ENCODE measurements at regions not wholly inside any gene's neighbourhood (a gene's known extent, or its start where the extent isn't known, plus 50 kb on each side); places are given as distances from the start of the nearest gene placed in this dataset.

DNA sequence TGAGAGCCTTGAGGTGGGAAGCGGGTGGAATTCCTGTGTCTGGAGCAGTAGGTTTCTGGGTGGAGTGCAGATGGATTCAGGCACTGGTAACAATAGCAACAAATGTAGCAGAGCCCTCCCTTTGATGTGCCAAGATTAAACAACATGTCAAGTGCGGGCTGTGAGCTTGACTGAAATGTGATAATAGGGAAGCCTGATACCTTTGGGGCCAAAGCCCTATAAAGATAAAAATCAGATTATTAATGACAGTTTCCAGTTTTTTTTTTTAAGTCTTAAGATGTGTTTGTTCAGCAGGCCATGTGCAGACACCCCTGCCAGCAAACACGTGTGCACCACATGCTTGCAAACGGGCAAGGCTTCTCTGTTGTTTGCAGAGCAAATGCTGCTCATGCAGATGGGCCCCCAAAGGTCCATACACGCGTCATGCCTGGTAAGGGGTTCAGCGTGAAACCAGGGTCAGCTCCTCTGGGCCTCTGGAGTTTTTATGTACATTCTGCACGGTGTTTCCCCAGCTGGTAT lies 193.2 kb downstream of the GADD45G start:
- DNase-seq: no peak

DNA sequence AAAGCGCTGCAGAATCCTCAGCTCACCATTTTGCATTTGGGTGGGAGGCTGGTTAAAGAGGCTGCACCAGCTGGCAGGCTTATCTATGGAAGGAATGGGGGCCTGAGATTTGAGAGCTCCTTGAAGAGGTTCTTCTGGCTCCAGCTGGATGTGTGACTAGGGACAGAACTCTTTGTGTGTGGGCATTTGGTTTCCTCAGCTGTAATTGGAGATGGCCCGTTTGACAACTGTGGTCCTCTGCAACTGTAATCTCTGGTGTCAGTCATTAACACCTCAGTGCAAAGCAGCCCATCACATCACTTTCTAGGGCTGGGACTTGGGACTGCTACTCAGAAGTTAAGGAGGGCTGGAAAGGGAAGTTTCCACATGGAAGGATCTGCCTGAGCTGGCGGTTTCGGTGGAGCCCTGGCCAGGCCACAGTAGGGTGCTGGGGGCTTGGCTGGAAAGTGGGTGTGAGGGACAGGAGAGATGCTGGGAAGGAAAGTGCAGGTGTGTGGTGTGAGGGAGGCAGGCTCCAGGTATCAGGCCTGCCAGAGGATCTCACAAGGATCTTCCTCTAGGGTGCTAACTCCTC lies 193.8 kb downstream of the GADD45G start:
- no peak for DNase-seq

GRCh38 chr9:89799221-89799620 lies 194.4 kb downstream of the GADD45G start:
- DNase-seq: no peak

- no peak for DNase-seq
These were observed 195.0 kb downstream of the GADD45G start for GRCh38 chr9:89799766-89800165.

DNA sequence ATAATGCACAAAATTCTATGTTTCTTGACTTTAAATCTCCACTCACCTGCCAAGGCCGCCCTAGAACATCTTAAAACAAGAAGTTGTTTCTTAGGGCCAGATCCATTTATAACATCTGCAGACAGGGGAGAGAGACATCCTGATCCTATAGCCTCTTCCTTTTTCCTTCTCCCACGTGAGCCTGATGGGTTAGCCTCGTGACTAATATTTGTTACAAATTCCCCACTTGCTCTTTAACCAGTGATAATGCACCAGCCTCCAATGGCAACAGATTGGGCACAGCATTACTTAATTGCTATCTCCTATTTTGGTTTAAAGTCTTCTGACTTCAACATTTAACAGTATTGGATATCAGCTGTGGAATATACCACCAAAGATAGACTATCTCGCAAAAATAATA lies 196.5 kb downstream of the GADD45G start:
- DNase-seq: no peak

DNA sequence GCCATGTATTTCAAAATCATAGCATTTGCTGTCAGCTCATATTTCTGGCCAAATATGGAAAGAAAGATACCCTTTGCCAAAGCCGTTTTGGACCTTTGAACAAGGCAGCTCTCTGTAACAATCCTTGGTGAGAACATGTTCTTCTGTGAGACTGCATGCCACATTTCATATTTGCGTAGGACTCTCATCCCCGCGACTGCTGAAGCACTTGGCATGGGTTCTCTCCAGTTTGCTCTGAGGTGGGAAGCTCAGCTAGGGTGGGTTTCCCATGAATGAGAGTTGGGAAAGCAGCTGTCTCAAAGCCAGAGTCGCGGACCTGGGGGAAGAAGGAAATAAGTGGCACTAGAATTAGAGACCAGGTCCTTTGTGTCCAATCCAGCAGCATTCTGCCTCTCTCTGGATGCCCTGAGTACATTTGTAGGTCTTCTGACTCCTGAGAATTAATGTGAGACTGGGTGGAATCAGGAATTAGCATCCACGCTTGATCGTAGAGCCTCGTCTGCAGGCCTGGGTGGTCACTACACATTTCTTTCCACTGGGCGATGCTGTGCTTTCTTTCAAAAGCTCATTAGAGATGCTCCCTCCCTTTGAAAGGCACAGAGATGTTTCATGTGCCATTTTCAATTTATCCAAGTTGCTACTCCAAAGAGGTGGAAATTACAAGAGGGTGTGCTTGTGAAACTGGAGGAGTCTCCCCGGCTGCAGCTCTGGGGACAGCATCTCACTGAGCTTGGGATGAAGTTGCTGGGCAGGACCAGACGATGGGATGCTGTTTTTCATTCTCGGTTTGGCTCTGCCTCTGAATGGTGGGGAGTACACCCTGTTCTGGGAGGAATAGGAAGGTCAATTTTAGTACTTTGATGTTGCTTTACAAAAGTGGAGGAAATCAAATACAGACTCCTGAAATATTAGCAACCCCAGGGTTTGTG lies 197.2 kb downstream of the GADD45G start:
- no peak for DNase-seq

DNA sequence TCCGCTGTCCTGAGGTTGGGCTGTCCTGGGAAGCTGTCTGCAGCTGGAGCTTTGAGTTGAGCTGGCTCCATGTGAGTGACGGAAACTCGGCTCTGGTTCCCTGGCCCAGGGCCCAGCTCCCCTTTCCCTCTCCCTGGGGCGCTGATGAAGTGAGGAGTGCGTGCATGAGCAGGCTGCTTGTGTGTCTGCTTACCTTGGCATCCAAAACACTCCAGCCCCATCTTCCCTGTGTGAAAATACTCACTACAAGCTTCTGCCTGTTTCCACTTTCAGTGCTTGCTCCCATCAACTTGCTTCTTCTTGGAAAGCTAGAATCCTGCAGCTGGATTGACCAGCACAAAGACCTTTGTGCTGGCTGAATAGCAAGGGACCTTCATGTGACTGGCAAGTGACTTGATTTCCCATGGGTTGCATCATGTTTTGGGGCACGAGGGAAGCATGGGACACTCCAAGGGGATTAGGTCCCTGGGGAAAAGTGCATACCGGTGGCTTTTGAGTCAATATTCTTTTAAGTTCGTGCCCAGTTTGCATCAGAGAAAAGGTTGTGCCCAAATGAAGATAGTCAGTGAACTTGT lies 198.1 kb downstream of the GADD45G start:
- DNase-seq: no peak

GRCh38 chr9:89803403-89803802 lies 198.6 kb downstream of the GADD45G start:
- no peak for DNase-seq

DNA sequence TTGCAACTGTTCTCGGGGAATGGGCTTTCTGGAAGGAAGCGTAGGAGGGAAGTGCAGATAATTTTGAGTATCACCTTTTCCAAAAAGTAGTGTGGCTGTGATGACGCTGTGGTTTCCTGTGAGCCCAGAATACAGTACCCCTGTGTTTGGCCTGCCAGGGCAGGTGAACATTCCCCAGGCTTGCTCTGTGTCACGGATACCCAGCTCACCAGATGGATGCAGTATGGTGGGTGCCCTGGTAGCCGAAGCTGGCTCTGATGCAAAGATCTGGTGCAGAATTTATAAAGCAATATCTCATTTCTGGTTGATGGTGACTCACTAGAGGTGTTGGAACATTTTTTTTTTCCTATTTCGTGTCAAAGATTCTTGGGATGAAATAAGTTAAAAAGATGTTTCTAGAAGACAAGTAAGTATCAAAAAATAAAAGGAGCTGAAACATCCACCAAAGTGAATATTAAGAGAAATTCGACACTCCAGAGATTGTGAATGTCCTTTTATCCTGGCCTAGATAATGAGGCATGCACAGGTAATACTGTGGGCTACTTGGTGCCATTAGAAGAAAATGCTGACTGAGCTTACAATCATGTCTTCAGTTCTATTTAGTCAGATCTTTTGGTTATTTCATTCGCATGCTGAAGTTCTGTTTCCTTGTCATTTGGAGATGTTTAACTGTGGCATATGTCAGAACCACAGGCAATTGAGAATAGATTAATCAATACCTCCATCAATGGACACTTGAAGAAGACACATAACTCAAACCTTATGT lies 200.1 kb downstream of the GADD45G start:
- DNase-seq: no peak

GRCh38 chr9:89805571-89806292 lies 200.9 kb downstream of the GADD45G start:
- no peak for DNase-seq

- DNase-seq: no peak
These were observed 201.7 kb downstream of the GADD45G start for GRCh38 chr9:89806371-89807100.

GRCh38 chr9:89807101-89807395 lies 202.2 kb downstream of the GADD45G start:
- DNase-seq: no peak

GRCh38 chr9:89807682-89808075 lies 202.9 kb downstream of the GADD45G start:
- no peak for DNase-seq

GRCh38 chr9:89808076-89808755 lies 203.4 kb downstream of the GADD45G start:
- DNase-seq: no peak

GRCh38 chr9:89808756-89809181 lies 204.0 kb downstream of the GADD45G start:
- DNase-seq: no peak

GRCh38 chr9:89810431-89810830 lies 205.6 kb downstream of the GADD45G start:
- no peak for DNase-seq

GRCh38 chr9:89811356-89811755 lies 206.5 kb downstream of the GADD45G start:
- DNase-seq: no peak

DNA sequence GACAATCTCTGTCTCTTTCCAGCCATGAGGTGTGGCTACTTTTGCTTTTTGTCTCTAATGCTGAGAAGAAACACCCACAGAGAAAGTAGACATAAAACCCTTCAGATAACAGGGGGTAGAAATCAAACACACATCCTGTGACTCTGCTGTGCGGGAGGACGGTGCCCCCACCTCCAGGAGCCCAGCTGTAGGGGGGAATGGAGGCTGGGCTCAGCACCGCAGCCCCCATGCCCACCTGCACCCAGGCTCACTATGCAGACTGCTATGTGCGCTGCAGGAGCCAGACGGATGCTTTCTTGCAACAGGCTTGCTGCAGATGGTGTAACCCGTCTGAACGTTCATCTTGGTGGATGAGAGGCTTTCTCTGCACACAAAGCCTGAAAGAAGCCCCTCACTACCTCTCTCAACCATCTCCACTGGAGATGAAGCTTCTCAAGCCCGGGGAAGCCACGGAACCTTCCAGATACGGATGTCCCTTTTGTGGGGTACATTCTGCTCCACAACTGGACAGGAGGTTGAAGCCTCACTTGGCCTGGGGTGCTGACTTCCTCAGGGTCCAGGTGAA lies 207.2 kb downstream of the GADD45G start:
- no peak for DNase-seq

- no peak for DNase-seq
These were observed 207.9 kb downstream of the GADD45G start for GRCh38 chr9:89812556-89813181.

- no peak for DNase-seq
These were observed 208.7 kb downstream of the GADD45G start for GRCh38 chr9:89813482-89813881.

Measured in midbrain (tissue), 1 donor.